ENCODE measurements at regions not wholly inside any gene's neighbourhood (a gene's known extent, or its start where the extent isn't known, plus 50 kb on each side); places are given as distances from the start of the nearest gene placed in this dataset.
"Not testable (repeated sequence)": the region's sequence is repeated elsewhere in the genome, so short reads cannot be mapped to it uniquely, and the experiment has no call there.

DNA sequence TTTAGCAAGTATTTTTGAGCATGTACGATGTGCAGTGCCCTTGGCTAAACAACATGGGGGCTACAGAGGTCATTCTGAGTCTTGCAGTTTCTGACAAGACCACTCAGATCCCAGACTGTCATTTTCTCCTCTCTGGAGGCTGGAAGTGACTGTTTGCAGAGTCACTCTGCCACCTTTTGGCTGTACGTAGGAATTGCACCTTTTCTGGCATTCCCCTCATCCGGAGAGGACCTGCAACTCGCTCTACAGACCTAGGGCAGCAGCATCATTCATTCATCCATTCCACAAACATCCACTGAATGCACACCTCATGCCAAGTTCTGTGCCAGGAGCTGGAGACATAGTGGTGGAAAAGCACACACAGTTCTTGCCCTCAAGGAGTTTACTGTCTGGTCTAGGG lies 160.4 kb upstream of the GPR101 start:
- DNase-seq, result peak; percentile 25

DNA sequence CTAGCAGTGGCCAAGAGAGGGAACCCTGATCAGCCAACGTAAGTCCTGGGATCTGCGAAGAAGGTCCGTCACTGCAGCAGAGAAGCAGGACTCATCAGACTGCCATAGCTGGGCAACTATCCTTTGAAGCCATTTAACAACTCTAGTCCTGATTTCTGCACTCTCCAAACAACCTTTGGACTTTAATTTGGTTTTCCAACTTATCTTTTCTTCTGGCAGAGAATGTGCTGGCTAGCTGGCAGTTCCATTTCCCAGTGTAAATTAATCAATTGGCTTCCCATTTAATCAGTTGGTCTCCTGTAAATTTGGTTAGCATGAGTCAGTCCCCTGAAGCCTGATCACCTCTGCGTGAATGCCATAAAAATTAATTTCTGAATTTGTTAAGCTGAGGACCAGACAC lies 153.7 kb upstream of the GPR101 start:
- no peak for DNase-seq

DNA sequence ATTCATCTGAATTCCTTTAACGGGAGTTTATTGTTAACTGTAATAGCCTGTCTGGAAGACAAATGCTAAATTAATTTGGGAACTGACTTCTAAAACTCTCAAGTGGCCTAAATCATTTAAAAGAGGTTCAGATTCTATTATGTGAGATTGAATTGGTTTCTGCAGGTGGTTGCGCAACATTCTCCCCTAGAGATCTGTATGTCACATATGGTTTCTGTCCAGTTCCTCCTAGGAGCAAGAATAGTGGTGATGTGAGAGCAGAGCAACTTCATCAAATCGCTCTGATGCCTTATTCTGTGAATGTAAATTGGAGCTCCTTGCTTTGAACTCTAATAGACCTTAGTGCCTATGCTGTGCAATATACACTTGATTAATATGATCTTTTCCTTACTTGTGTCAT lies 144.6 kb upstream of the GPR101 start:
- DNase-seq, result no peak

DNA sequence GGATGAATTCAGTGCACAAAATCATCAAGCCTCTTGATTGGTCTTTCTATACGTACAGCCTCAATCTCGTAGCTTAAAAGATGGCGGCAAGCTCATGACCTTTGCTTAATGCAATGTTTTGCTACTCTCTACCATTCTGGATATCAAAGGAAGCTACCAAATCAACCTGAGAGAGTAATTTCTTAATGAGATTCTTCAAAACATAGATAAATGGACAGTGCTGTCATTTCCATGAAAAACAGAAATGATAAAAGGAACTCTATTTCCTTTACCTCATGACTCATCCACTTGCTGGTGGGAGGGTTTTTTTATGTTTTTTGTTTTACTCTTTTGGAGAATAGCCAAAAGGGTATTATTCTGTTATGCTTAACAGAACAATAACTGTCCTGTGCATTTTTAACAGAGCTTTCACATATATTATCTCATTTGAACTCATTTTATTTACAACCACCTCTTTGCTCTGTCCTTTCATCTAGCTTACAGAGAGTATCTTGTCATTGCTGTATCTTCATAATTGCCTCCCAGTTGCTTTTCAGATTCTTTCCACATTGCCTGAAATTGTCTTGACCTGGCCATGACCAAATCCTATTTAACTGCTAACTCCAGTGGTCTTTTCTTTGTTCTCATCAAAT lies 138.6 kb upstream of the GPR101 start:
- no peak for DNase-seq

DNA sequence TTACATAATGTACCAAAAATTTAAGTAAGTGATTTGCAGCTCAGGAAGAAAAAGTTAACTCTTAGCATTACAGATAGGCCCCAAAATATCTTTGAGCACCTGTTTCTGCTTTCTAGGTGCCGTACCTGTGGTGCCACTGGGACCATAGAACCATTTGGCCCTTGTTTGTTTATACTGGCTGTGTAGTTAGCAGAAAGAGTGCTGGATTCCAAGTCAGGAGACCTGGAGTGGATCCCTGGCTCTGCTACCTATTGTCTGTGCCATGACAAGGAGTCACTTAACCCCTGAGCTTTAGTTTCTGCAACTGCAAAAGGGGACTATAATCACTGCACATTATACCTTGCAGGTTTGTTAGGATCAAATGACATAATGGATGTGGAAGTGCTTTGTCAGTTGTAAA lies 137.8 kb upstream of the GPR101 start:
- DNase-seq, result no peak

DNA sequence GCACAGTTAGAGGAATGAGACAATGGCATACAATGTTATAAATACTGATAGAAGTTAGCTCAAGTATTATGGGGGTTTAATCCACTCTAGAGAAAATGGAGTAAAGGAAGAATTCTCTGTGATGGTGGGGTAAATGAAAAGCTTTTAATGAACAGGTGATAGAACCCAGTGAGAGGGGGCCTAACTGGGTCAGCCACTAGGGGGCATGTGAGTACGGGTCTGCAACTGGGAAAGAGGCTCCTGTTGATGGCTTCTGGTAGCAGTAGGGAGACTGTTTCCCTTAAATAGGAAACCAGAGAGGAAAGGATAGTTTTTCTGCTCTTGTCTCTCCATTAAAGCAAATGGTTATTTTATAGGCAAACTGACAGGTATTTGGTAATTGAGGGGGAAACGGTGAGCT lies 132.8 kb upstream of the GPR101 start:
- DNase-seq, result no peak

DNA sequence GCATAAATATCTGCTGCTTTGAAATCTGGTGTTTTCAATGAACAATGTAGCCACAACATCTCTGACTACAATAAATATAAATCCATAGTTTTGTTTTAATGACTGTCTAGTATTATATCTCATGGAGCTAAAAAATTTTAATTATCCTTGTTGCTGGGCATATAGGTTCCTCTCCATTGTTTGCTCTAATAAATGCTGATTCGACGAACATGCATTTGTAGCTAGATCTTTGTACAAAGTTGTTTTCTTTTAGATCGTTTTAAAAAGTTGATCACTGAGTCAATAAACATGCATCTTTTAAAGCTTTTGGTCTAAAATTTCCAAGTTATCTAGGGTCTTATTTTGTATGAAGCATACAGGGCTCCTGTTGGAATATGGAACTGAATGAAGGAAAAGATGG lies 130.5 kb upstream of the GPR101 start:
- no peak for DNase-seq

DNA sequence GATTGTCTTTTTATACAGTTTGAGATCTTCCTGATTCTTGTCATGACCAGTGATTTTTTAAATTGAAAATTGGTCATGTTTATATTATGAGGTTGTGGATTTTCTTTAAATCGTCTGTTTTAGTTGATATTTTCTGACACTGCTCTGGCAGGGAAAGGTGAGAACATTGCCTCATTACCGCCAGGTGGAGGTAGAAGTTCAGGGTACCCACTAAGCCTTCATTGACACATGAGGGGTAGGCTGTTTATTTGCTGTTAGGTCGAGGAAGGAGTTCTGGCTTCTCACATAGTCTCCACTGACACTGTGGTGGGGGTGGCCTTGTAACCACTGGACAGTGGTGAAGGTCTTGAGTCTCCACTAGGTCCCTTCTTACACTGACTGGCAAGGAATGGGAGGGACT lies 117.6 kb upstream of the GPR101 start:
- no peak for DNase-seq

DNA sequence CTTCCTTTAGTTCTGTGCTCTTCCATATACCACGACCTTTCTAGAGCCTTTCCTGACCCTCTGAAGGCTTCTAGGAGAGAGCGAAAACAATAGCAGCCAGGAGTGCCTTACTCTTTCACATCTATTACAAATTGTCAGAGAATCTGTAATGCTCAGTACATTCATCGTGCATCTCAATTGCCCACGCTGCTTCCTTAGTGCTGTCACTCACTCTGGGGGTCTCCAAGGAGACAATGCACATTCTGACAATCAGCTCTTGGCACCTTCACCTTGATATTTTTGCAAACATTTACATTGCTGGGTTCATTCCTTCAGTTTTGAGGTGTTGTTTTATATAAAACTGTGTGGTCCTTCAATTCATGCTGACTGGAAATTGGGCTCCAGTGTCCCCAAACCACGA lies 110.1 kb upstream of the GPR101 start:
- no peak for DNase-seq

DNA sequence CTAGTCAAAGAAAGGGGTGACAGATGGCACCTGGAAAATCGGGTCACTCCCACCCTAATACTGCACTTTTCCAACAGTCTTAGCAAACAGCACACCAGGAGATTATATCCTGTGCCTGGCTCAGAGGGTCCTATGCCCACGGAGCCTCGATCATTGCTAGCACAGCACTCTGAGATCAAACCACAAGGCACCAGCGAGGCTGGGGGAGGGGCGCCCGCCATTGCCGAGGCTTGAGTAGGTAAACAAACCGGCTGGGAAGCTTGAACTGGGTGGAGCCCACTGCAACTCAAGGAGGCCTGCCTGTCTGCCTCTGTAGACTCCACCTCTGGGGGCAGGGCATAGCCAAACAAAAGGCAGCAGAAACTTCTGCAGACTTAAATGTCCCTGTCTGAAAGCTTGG lies 88.9 kb upstream of the GPR101 start:
- DNase-seq, result not testable (repeated sequence)

DNA sequence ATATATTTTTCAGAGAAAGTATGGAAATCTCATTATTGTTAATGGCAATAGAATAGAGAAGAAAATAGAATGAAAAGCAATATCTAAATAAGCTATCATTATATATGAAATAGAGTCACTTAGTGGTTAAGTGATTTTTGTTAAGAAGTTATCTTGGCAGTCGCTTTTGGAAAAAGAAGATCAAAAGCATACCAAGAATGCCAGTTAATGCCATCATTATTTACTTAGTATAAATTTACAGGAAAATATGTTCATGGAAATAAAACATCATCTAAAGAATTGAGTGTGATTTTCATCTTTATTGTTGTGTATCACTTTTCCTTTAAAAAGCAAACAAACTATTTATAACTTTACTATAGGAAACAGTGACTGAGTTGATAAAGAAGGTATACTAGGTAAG lies 85.3 kb upstream of the GPR101 start:
- no peak for DNase-seq

DNA sequence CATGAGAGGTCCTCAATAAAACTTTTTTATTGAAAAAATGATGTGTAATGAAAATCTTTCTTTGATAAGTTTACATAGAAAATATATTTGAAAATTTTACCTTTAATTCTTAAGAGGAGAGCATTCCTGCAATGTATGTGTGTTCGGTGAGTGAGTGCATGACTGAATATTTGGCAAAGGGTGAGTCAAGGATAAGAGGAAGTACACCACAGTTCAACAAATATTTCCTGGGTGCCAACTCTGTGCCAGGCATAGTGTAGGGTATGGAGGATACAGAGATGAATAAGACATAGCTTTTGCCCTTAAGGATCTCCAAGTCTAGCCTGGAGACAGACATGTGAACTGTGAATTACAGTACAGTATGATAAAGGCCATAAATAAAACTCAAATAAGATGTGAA lies 84.7 kb upstream of the GPR101 start:
- DNase-seq, result no peak

DNA sequence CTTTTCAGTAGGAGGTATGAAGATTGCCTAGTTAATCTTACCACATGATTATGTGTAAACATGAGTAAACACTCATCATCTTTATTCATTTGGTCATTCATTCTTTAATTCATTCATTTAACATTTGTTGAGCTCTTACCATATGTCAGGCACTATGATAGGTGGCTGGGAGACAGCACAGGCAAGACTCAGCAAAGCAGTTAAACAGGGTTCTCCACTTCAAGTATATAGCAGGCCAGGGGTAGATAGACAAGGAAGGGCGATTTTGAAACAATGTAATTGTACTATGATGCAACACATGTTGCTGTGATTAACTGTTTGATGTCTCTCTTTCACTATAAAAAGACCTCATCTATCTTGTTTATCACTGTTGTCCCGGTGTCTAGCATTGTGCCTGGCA lies 84.3 kb upstream of the GPR101 start:
- no peak for DNase-seq

DNA sequence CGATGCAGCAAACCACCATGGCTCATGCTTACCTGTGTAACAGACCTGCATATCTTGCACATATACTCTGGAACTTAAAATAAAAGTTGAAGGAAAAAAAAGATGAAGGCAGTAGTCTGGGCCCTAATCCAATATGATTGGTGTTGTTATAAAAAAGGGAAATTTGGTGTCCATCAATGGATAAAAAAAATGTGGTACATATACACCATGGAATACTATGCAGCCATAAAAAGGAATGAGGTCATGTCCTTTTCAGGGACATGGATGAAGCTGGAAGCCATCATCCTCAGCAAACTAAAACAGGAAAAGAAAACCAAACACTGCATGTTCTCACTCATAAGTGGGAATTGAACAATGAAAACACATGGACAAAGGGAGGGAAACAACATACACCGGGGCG lies 74.1 kb upstream of the GPR101 start:
- DNase-seq, result not testable (repeated sequence)

DNA sequence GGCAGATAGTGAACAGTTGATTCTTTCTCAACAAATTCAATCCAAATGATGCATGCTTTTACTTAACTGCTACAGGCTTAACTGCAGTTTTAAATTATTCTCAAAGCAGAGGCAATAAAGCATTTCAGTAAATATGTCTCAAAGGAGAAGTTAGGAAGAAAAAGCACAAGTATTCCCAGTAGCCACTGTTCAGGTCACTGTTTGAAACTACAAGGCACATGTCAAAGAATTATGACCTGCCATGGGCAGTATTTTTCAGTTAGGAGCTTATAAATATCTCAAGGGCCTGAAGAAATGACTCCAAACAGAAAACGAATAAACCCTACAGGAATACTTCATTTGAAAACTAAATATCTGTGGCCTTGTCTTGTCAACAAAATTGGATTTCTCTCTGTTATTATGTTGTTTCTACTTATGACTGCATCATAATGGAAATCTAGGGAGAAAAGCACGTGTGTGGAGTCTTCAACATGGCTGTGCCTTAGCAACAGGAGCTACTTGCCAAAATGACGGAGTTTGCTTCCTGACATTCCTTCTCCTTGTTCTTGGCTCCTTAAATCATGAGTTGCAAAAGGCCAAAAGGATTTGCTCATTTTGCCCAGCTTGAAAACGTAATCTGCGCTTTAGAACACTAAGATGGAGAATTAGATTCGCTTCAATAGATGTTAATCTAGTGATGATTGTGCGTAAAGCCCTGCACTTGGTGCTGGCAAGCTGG lies 67.6 kb upstream of the GPR101 start:
- no peak for DNase-seq

Measured in right hindlimb (tissue), 1 donor.